AG10803 (cell line): ENCODE measurements at regions not wholly inside any gene's neighbourhood (a gene's known extent, or its start where the extent isn't known, plus 50 kb on each side); places are given as distances from the start of the nearest gene placed in this dataset.
"Not testable (repeated sequence)": the region's sequence is repeated elsewhere in the genome, so short reads cannot be mapped to it uniquely, and the experiment has no call there.

Source experiments
- DNase-seq: peaks from one replicate; pipeline ENCODE4 v3.0.0; 2010; ENCODE audit warnings: low read depth
- H3K4me3 ChIP-seq: 2 replicates; pipeline ENCODE4 v1.5.1; 2011; ENCODE audit warnings: mild to moderate bottlenecking, low read length, control low read depth
- CTCF ChIP-seq: conservative IDR thresholded peaks from 2 replicates; pipeline ENCODE4 v1.5.1; 2011; ENCODE audit warnings: mild to moderate bottlenecking, low read length, control low read depth, inconsistent platforms

- no peak overlapping the region for H3K4me3 ChIP-seq
- TF ChIP-seq CTCF, result no peak
- no peak for DNase-seq
Measured at GRCh38 chr17:20703781-20704180, 124.3 kb downstream of the CDRT15L2 start.

GRCh38 chr17:20705186-20705585 lies 125.7 kb downstream of the CDRT15L2 start:
- not testable (repeated sequence) for H3K4me3 ChIP-seq, DNase-seq

GRCh38 chr17:20706751-20707373 lies 127.3 kb downstream of the CDRT15L2 start:
- DNase-seq, result no peak
- no peak overlapping the region for H3K4me3 ChIP-seq
- TF ChIP-seq CTCF, result no peak

GRCh38 chr17:20708821-20709220 lies 129.3 kb downstream of the CDRT15L2 start:
- not testable (repeated sequence) for H3K4me3 ChIP-seq, DNase-seq

- not testable (repeated sequence) for DNase-seq, H3K4me3 ChIP-seq
Measured at GRCh38 chr17:20716481-20716880, 137.0 kb downstream of the CDRT15L2 start.

- DNase-seq, result peak; percentile 10
- no peak overlapping the region for H3K4me3 ChIP-seq
- no peak for TF ChIP-seq CTCF
Measured at GRCh38 chr17:20721171-20721570, 141.6 kb downstream of the CDRT15L2 start.

- H3K4me3 ChIP-seq, result not testable (repeated sequence)
Measured at GRCh38 chr17:20724391-20724790, 144.9 kb downstream of the CDRT15L2 start.

GRCh38 chr17:20727201-20727600 lies 147.7 kb downstream of the CDRT15L2 start:
- not testable (repeated sequence) for H3K4me3 ChIP-seq, DNase-seq

More at GRCh38 chr17:20724391-20724790, 144.9 kb downstream of the CDRT15L2 start:
- DNase-seq, result not testable (repeated sequence)

GRCh38 chr17:20728181-20728580 lies 148.7 kb downstream of the CDRT15L2 start:
- TF ChIP-seq CTCF, result no peak
- DNase-seq, result no peak
- H3K4me3 ChIP-seq, result no peak overlapping the region

- not testable (repeated sequence) for H3K4me3 ChIP-seq, DNase-seq
Measured at GRCh38 chr17:20731131-20731530, 151.6 kb downstream of the CDRT15L2 start.
